Glutamatergic neuron (in vitro differentiated cells): ENCODE measurements at regions not wholly inside any gene's neighbourhood (a gene's known extent, or its start where the extent isn't known, plus 50 kb on each side); places are given as distances from the start of the nearest gene placed in this dataset.

Experiments used
- DNase-seq: peaks from one replicate; pipeline ENCODE4 v3.0.0; 2022
- H3K27ac Mint-ChIP-seq: one replicate; pipeline ENCODE4 v1.8.0; 2020; ENCODE audit warnings: mild to moderate bottlenecking, mixed read lengths, inconsistent platforms; ENCODE audit not compliant: unreplicated experiment
- H3K27me3 Mint-ChIP-seq: one replicate; pipeline ENCODE4 v1.8.0; 2020; ENCODE audit warnings: mild to moderate bottlenecking, moderate library complexity, mixed read lengths, inconsistent platforms; ENCODE audit not compliant: unreplicated experiment
- H3K36me3 Mint-ChIP-seq: one replicate; pipeline ENCODE4 v1.8.0; 2020; ENCODE audit warnings: mild to moderate bottlenecking, mixed read lengths, inconsistent platforms; ENCODE audit not compliant: unreplicated experiment
- H3K4me1 Mint-ChIP-seq: one replicate; pipeline ENCODE4 v1.8.0; 2020; ENCODE audit warnings: mild to moderate bottlenecking, low read depth, mixed read lengths, inconsistent platforms; ENCODE audit not compliant: unreplicated experiment
- H3K4me3 Mint-ChIP-seq: one replicate; pipeline ENCODE4 v1.8.0; 2020; ENCODE audit warnings: mild to moderate bottlenecking, mixed read lengths, inconsistent platforms; ENCODE audit not compliant: unreplicated experiment
- H3K9me3 Mint-ChIP-seq: one replicate; pipeline ENCODE4 v1.8.0; 2020; ENCODE audit warnings: mild to moderate bottlenecking, moderate library complexity, mixed read lengths, inconsistent platforms; ENCODE audit not compliant: unreplicated experiment
- CTCF ChIP-seq: fragments of 200-600 bp; sonication (generic); IDR thresholded peaks from one replicate; pipeline ENCODE4 v1.5.0; 2021; ENCODE audit not compliant: partially characterized antibody, unreplicated experiment

DNA sequence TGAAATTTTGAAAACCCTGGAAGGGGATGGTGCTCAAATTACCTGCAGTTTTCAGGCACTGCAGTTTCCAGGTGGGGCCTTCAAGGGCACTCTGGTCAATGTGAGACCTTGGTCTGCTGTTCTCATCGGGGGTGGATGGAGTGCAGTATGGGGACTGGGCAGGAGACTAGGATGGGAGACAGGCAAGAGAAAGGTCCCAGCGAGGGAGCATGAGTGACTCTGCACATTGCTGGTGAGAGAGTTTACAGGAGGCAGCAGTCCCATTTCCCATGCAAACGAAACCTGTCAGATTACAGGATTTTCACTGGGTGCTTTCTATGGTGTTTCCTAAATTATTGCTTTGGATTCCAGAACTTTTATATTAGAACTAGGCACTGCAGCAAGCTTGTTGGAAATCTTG, 73.5 kb upstream of the DTNBP1 start:
- H3K27me3 Mint-ChIP-seq, result no peaks in the 10 kb centered on the region
- H3K4me3 Mint-ChIP-seq, result no peak overlapping the region
- peaks cover 1% of the 10 kb centered on the region for H3K4me1 Mint-ChIP-seq
- TF ChIP-seq CTCF, result no peak
- H3K27ac Mint-ChIP-seq, result no peak overlapping the region
- no peak for DNase-seq
- H3K9me3 Mint-ChIP-seq, result peaks cover 1% of the 10 kb centered on the region
- no peaks in the 10 kb centered on the region for H3K36me3 Mint-ChIP-seq

DNA sequence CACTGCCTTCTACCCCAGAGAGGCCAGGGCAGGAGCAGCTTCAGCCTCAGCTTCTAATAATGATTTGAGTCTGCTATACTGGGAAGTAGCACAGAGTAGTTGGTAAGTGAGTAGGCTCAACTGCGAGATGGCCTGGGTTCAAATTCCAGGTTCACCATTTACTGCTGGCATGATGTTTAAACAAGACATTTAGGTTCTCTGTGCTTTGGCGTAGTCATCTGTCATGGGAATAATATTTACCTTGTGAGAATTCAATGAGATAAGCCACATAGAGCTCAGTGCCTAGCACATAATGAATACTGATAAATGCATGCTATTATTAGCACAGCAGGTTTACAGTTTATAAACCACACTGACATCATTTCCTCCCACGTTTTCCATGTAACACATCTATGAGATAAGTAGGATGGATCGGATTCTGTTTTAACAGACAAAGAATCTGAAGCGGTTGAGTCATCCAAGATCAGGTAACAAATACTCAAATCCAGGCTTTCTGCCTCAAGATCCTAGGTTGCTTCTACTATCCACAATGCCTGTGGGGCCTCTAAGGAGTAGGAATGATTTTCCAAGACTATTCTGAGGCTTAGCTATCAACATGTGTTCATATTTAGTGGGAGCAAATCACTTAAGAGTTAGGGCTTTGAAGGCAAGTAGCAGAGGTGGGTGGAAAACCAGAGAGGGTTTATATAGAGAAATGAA, 72.9 kb upstream of the DTNBP1 start:
- peaks cover 1% of the 10 kb centered on the region for H3K4me1 Mint-ChIP-seq
- DNase-seq, result no peak
- H3K36me3 Mint-ChIP-seq, result no peaks in the 10 kb centered on the region
- TF ChIP-seq CTCF, result no peak
- peaks cover 1% of the 10 kb centered on the region for H3K9me3 Mint-ChIP-seq
- H3K27me3 Mint-ChIP-seq, result no peaks in the 10 kb centered on the region
- H3K4me3 Mint-ChIP-seq, result no peak overlapping the region
- H3K27ac Mint-ChIP-seq, result no peak overlapping the region

DNA sequence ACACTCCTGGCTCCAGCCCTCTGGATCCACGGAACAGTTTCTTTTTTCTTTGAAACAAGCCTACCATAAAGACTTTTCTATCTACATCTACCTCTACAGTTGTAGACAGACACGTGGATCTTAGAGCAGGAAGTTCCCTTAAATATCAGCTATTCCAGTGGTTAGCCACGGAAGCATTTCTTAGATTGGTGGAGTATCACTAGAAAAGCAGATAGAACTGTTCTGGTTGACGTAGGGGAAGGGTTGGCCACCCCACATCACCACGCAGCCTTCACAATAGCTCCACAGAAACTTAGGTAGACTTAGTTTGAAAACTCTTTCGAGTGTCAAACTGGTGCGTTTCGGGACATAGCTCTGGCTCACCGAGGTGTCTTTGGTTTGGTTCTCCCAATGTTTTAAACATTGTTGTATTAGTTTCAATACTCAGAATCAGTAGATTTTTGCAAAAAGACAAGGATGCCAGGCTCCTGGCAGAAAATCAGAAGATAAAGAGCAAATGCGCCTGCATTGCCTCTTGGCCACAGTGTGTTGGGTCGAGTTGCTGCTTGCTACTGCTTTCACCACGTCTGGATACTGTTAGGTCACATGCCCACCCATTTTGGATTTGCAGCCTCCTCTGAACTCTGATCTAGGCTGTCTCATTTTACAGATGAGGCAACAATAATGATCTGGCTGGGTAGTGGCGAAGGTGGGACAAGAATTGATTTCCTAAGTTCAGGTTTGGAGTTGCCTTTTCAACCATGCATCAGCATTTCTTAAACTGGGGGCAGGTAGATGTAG, 71.5 kb upstream of the DTNBP1 start:
- H3K4me1 Mint-ChIP-seq, result peaks cover 1% of the 10 kb centered on the region
- no peaks in the 10 kb centered on the region for H3K36me3 Mint-ChIP-seq
- no peak overlapping the region for H3K4me3 Mint-ChIP-seq
- no peak for DNase-seq
- H3K27ac Mint-ChIP-seq, result no peak overlapping the region
- no peak for TF ChIP-seq CTCF
- no peaks in the 10 kb centered on the region for H3K27me3 Mint-ChIP-seq
- peaks cover 1% of the 10 kb centered on the region for H3K9me3 Mint-ChIP-seq

DNA sequence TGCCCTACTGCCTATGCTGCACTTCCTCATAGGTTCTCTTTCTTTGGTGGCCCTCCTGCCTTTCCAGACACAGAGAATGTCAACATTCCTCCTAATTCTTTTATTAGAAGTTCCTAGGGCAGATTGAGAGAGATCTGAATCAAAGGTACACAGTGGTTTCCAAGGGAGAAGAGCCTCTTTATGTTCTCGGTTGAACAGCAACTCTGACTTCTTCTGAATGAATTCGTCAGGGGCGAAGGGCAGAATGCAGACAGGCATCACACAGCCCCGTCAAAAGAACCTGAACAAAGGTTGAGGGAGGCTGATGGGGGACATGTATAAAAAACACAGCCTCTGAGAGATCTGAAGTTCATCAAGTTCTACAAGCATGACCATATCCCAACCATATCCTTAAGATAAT, 68.1 kb upstream of the DTNBP1 start:
- no peak overlapping the region for H3K4me3 Mint-ChIP-seq
- peaks cover 4% of the 10 kb centered on the region for H3K9me3 Mint-ChIP-seq
- no peak for TF ChIP-seq CTCF
- peaks cover 2% of the 10 kb centered on the region for H3K27me3 Mint-ChIP-seq
- DNase-seq, result no peak
- H3K4me1 Mint-ChIP-seq, result peaks cover 4% of the 10 kb centered on the region
- H3K27ac Mint-ChIP-seq, result no peak overlapping the region
- H3K36me3 Mint-ChIP-seq, result peaks cover 8% of the 10 kb centered on the region

- peaks cover 4% of the 10 kb centered on the region for H3K9me3 Mint-ChIP-seq
- peaks cover 2% of the 10 kb centered on the region for H3K27me3 Mint-ChIP-seq
- H3K36me3 Mint-ChIP-seq, result peaks cover 8% of the 10 kb centered on the region
- TF ChIP-seq CTCF, result no peak
- no peak overlapping the region for H3K27ac Mint-ChIP-seq
- H3K4me3 Mint-ChIP-seq, result no peak overlapping the region
- no peak for DNase-seq
- H3K4me1 Mint-ChIP-seq, result peaks cover 4% of the 10 kb centered on the region
These were observed 67.6 kb upstream of the DTNBP1 start for GRCh38 chr6:15730442-15730841.
